ENCODE measurements at regions not wholly inside any gene's neighbourhood (a gene's known extent, or its start where the extent isn't known, plus 50 kb on each side); places are given as distances from the start of the nearest gene placed in this dataset.

GRCh38 chr6:152916035-152916434 is 66.8 kb downstream of the FBXO5 start:
- TF ChIP-seq CREB1 (IDR thresholded peaks at IDR 0.05; ENCODE audit: low read depth): no peak
- TF ChIP-seq TAF1 (IDR thresholded peaks at IDR 0.05; ENCODE audit: low read depth): no peak
- TF ChIP-seq FOXM1 (IDR thresholded peaks at IDR 0.05; ENCODE audit: borderline replicate concordance, low read depth): no peak
- TF ChIP-seq REST (IDR thresholded peaks at IDR 0.05; ENCODE audit: low read depth): no peak
- no peak for TF ChIP-seq TEAD4 (IDR thresholded peaks at IDR 0.05)
- no peak for TF ChIP-seq ZBTB7A (IDR thresholded peaks at IDR 0.05; ENCODE audit: low read depth)
- no peak for TF ChIP-seq YY1 (IDR thresholded peaks at IDR 0.05; ENCODE audit: low read depth)
- TF ChIP-seq EP300 (IDR thresholded peaks at IDR 0.05; ENCODE audit: borderline replicate concordance): no peak
- TF ChIP-seq EGR1 (IDR thresholded peaks at IDR 0.05): no peak
- no peak for TF ChIP-seq CEBPB (IDR thresholded peaks at IDR 0.05)
- no peak for TF ChIP-seq TCF12 (IDR thresholded peaks at IDR 0.05; ENCODE audit: low read depth)
- TF ChIP-seq MAX (IDR thresholded peaks at IDR 0.05): no peak
- TF ChIP-seq RAD21 (IDR thresholded peaks at IDR 0.05; ENCODE audit: low read depth): no peak
- TF ChIP-seq USF1 (IDR thresholded peaks at IDR 0.05): no peak
- TF ChIP-seq NFIC (IDR thresholded peaks at IDR 0.05): no peak

DNA sequence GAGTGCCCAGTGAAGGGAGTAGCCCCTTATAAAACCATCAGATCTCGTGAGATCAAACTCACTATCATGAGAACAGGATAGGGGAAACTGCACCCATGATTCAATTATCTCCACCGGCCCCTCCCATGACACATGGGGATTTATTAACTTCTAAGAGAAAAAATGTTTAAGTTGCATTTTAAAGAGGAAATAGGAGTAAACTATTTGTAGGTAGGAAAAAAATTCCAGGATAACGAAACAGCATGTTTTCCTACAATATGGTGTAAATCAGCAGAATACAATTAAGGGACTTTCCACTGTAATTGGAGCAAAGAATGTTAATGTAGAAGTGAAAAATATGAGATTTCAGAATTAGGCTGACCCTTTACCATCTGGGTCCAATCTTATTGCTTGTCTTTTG is 63.9 kb downstream of the FBXO5 start:
- no peak for TF ChIP-seq TEAD4 (IDR thresholded peaks at IDR 0.05)

- no peak for TF ChIP-seq RAD21 (IDR thresholded peaks at IDR 0.05; ENCODE audit: low read depth)
- no peak for TF ChIP-seq YY1 (IDR thresholded peaks at IDR 0.05; ENCODE audit: low read depth)
- no peak for TF ChIP-seq REST (IDR thresholded peaks at IDR 0.05; ENCODE audit: low read depth)
- no peak for TF ChIP-seq FOXM1 (IDR thresholded peaks at IDR 0.05; ENCODE audit: borderline replicate concordance, low read depth)
- no peak for TF ChIP-seq USF1 (IDR thresholded peaks at IDR 0.05)
- no peak for TF ChIP-seq TAF1 (IDR thresholded peaks at IDR 0.05; ENCODE audit: low read depth)
- no peak for TF ChIP-seq CREB1 (IDR thresholded peaks at IDR 0.05; ENCODE audit: low read depth)
- TF ChIP-seq EGR1 (IDR thresholded peaks at IDR 0.05): no peak
- no peak for TF ChIP-seq TEAD4 (IDR thresholded peaks at IDR 0.05)
- no peak for TF ChIP-seq ZBTB7A (IDR thresholded peaks at IDR 0.05; ENCODE audit: low read depth)
- no peak for TF ChIP-seq NFIC (IDR thresholded peaks at IDR 0.05)
- no peak for TF ChIP-seq MAX (IDR thresholded peaks at IDR 0.05)
- no peak for TF ChIP-seq EP300 (IDR thresholded peaks at IDR 0.05; ENCODE audit: borderline replicate concordance)
- no peak for TF ChIP-seq TCF12 (IDR thresholded peaks at IDR 0.05; ENCODE audit: low read depth)
- no peak for TF ChIP-seq CEBPB (IDR thresholded peaks at IDR 0.05)
These were observed 62.8 kb downstream of the FBXO5 start for GRCh38 chr6:152920016-152920415.

Measured in Ishikawa (cell line).